H9 (cell line): ENCODE measurements at regions not wholly inside any gene's neighbourhood (a gene's known extent, or its start where the extent isn't known, plus 50 kb on each side); places are given as distances from the start of the nearest gene placed in this dataset.

Experiments
- DNase-seq: peaks from one replicate; pipeline ENCODE4 v3.0.0-alpha.2; 2017
- H2AFZ ChIP-seq: one replicate; pipeline ENCODE4 v1.6.1; 2013; ENCODE audit warnings: mild to moderate bottlenecking, low read length, control low read depth, moderate library complexity
- H2AK5ac ChIP-seq: 2 replicates; pipeline ENCODE4 v1.6.1; 2013; ENCODE audit warnings: low read length, control low read depth, mixed read lengths; ENCODE audit not compliant: insufficient read length
- H2BK120ac ChIP-seq: one replicate; pipeline ENCODE4 v1.6.1; 2013; ENCODE audit warnings: low read depth, mild to moderate bottlenecking, low read length, control low read depth, inconsistent platforms; ENCODE audit not compliant: poor library complexity, severe bottlenecking
- H2BK12ac ChIP-seq: 2 replicates; pipeline ENCODE4 v1.6.1; 2013; ENCODE audit warnings: low read length, control low read depth, mixed read lengths, low read depth; ENCODE audit not compliant: insufficient read length
- H2BK15ac ChIP-seq: 2 replicates; pipeline ENCODE4 v1.6.1; 2013; ENCODE audit warnings: low read depth, low read length, control low read depth
- H2BK20ac ChIP-seq: one replicate; pipeline ENCODE4 v1.6.1; 2013; ENCODE audit warnings: low read depth, mild to moderate bottlenecking, low read length, control low read depth, inconsistent platforms; ENCODE audit not compliant: poor library complexity, severe bottlenecking
- H2BK5ac ChIP-seq: 2 replicates; pipeline ENCODE4 v1.6.1; 2013; ENCODE audit warnings: low read length, control low read depth, mixed read lengths; ENCODE audit not compliant: insufficient read length
- H3K14ac ChIP-seq: 2 replicates; pipeline ENCODE4 v1.6.1; 2013; ENCODE audit warnings: low read length, control low read depth; ENCODE audit not compliant: insufficient read depth
- H3K18ac ChIP-seq: 2 replicates; pipeline ENCODE4 v1.6.1; 2013; ENCODE audit warnings: low read depth, mild to moderate bottlenecking, mixed read lengths, low read length, control low read depth; ENCODE audit not compliant: insufficient read length
- H3K23ac ChIP-seq: 2 replicates; pipeline ENCODE4 v1.6.1; 2013; ENCODE audit warnings: low read length, control low read depth, mixed read lengths, low read depth; ENCODE audit not compliant: insufficient read length
- H3K23me2 ChIP-seq: 2 replicates; pipeline ENCODE4 v1.6.1; 2013; ENCODE audit warnings: low read depth, mild to moderate bottlenecking, mixed read lengths, low read length, control low read depth; ENCODE audit not compliant: insufficient read length, poor library complexity, severe bottlenecking
- H3K27ac ChIP-seq: 2 replicates; pipeline ENCODE4 v1.5.1; 2013; ENCODE audit warnings: low read length, control low read depth, mixed read lengths, low read depth; ENCODE audit not compliant: insufficient read length
- H3K27me3 ChIP-seq: 2 replicates; pipeline ENCODE4 v1.6.1; 2013; ENCODE audit warnings: low read length, control low read depth, inconsistent platforms; ENCODE audit not compliant: insufficient read depth
- H3K4ac ChIP-seq: 2 replicates; pipeline ENCODE4 v1.6.1; 2013; ENCODE audit warnings: low read depth, mild to moderate bottlenecking, control low read depth, inconsistent platforms, low read length, moderate library complexity
- H3K4me1 ChIP-seq: 2 replicates; pipeline ENCODE4 v1.6.1; 2013; ENCODE audit warnings: low read length, control low read depth, inconsistent platforms; ENCODE audit not compliant: insufficient read depth
- H3K4me2 ChIP-seq: 2 replicates; pipeline ENCODE4 v1.6.1; 2013; ENCODE audit warnings: low read length, control low read depth, mixed read lengths; ENCODE audit not compliant: insufficient read length, insufficient read depth
- H3K56ac ChIP-seq: 2 replicates; pipeline ENCODE4 v1.6.1; 2013; ENCODE audit warnings: low read depth, mild to moderate bottlenecking, mixed read lengths, low read length, control low read depth; ENCODE audit not compliant: insufficient read length
- H3K79me1 ChIP-seq: 2 replicates; pipeline ENCODE4 v1.6.1; 2013; ENCODE audit warnings: low read depth, mild to moderate bottlenecking, moderate library complexity, low read length, control low read depth, inconsistent platforms; ENCODE audit not compliant: insufficient read depth, poor library complexity, severe bottlenecking
- H3K79me2 ChIP-seq: 2 replicates; pipeline ENCODE4 v1.6.1; 2013; ENCODE audit warnings: low read length, control low read depth, inconsistent platforms; ENCODE audit not compliant: insufficient read depth
- H3K9ac ChIP-seq: 2 replicates; pipeline ENCODE4 v1.6.1; 2013; ENCODE audit warnings: low read length, control low read depth, mixed read lengths; ENCODE audit not compliant: insufficient read length; ENCODE audit errors: extremely low read depth
- H3K9me3 ChIP-seq: one replicate; pipeline ENCODE4 v1.6.1; 2013; ENCODE audit warnings: low read depth, low read length, inconsistent platforms; ENCODE audit not compliant: control insufficient read depth
- H3T11ph ChIP-seq: one replicate; pipeline ENCODE4 v1.6.1; 2013; ENCODE audit warnings: mild to moderate bottlenecking, low read length, control low read depth, inconsistent platforms
- H4K20me1 ChIP-seq: one replicate; pipeline ENCODE4 v1.6.1; 2013; ENCODE audit not compliant: control insufficient read depth, insufficient read length, insufficient read depth
- H4K5ac ChIP-seq: 2 replicates; pipeline ENCODE4 v1.6.1; 2013; ENCODE audit warnings: low read depth, mild to moderate bottlenecking, mixed read lengths, low read length, control low read depth; ENCODE audit not compliant: insufficient read length
- H4K8ac ChIP-seq: replicated peaks from 2 replicates; pipeline ENCODE4 v1.6.1; 2013; ENCODE audit warnings: low read length, control low read depth, mixed read lengths, low read depth; ENCODE audit not compliant: insufficient read length
- H4K91ac ChIP-seq: 2 replicates; pipeline ENCODE4 v1.6.1; 2013; ENCODE audit warnings: low read depth, mild to moderate bottlenecking, moderate library complexity, mixed read lengths, low read length, control low read depth; ENCODE audit not compliant: insufficient read length
- H3K27ac Mint-ChIP-seq, 3 experiments: 2 replicates in 2 of 3; 3 replicates in 1 of 3; pipeline ENCODE4 v1.8.0; 2020 to 2021; ENCODE audit warnings: mixed read lengths in 3 of 3, mild to moderate bottlenecking in 1 of 3, moderate library complexity in 1 of 3
- H3K27me3 Mint-ChIP-seq: 2 replicates; pipeline ENCODE4 v1.8.0; 2021; ENCODE audit warnings: low read depth, mild to moderate bottlenecking, moderate library complexity, mixed read lengths
- H3K36me3 Mint-ChIP-seq, 3 experiments: 2 replicates in 2 of 3; 3 replicates in 1 of 3; pipeline ENCODE4 v1.8.0; 2020 to 2021; ENCODE audit warnings: low read depth in 3 of 3, mixed read lengths in 3 of 3; ENCODE audit not compliant: insufficient read depth in 1 of 3
- H3K4me1 Mint-ChIP-seq, 2 experiments: 2 replicates each; pipeline ENCODE4 v1.8.0; 2020; ENCODE audit warnings: mixed read lengths in 2 of 2
- H3K4me3 Mint-ChIP-seq, 2 experiments: 2 replicates in 1 of 2; 3 replicates in 1 of 2; pipeline ENCODE4 v1.8.0; 2020 to 2021; ENCODE audit warnings: mild to moderate bottlenecking in 2 of 2, mixed read lengths in 2 of 2, moderate library complexity in 1 of 2
- H3K9me3 Mint-ChIP-seq, 2 experiments: 2 replicates in 1 of 2; 3 replicates in 1 of 2; pipeline ENCODE4 v1.8.0; 2020; ENCODE audit warnings: mild to moderate bottlenecking in 2 of 2, mixed read lengths in 2 of 2, moderate library complexity in 1 of 2
- WGBS: extraction: QIAGEN DNeasy Blood & Tissue Kit; methylation state at CpG from one replicate; pipeline ENCODE4 v1.1.7; 2013; ENCODE audit warnings: missing lambda C conversion rate, low lambda C conversion rate, mixed read lengths; ENCODE audit not compliant: insufficient read length; ENCODE audit errors: extremely low coverage; 5-methylcytosine and 5-hydroxymethylcytosine counted together
- TF ChIP-seq, protein P1 (sequence below): fragments of 200-600 bp; sonication (generic); conservative IDR thresholded peaks from 3 replicates; pipeline ENCODE4 v1.8.0; 2021; ENCODE audit warnings: antibody characterized with exemption, mild to moderate bottlenecking

DNA sequence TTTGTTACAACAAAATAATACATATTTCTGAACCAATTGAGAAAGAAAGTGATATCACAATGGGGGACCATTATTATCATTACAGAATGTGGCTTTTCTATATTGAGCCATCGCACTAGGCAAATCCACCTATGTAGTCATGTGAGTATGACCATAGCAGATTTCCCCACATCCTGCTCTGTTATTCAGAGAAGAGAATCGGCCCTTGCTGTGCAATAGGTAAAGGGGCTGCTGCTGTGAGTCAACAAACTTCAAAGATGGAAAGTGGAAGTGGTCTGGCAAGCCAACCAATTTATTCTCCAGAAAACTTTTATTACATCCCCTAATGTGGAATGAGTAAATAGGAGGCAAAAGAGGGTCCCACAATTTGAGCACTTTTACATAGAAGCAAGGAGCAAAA lies 573.4 kb downstream of the ETV1 start:
- Histone ChIP-seq H3K14ac (no peak overlapping the region), H3K9ac (no peak overlapping the region), H3K79me1 (no peaks in the 10 kb centered on the region), H2AFZ (no peak overlapping the region), H2AK5ac (no peak overlapping the region), H2BK15ac (no peak overlapping the region), H2BK20ac (no peak overlapping the region), H4K20me1 (no peaks in the 10 kb centered on the region), H3K27me3 (no peaks in the 10 kb centered on the region), H2BK5ac (no peak overlapping the region), H4K5ac (no peak overlapping the region), H3K4me1 (no peaks in the 10 kb centered on the region), H3K79me2 (no peaks in the 10 kb centered on the region), H3K23me2 (no peaks in the 10 kb centered on the region), H3K9me3 (no peaks in the 10 kb centered on the region), H4K8ac (no peak overlapping the region), H2BK120ac (no peak overlapping the region), H2BK12ac (no peak overlapping the region), H3K27ac (no peak overlapping the region), H4K91ac (no peak overlapping the region), H3K56ac (no peak overlapping the region), H3K23ac (no peak overlapping the region), H3T11ph (no peak overlapping the region), H3K4me2 (no peak overlapping the region), H3K18ac (no peak overlapping the region), H3K4ac (no peak overlapping the region)
- no peak for DNase-seq
- no peak overlapping the region for H3K4me3 Mint-ChIP-seq
- TF ChIP-seq, protein P1, sequence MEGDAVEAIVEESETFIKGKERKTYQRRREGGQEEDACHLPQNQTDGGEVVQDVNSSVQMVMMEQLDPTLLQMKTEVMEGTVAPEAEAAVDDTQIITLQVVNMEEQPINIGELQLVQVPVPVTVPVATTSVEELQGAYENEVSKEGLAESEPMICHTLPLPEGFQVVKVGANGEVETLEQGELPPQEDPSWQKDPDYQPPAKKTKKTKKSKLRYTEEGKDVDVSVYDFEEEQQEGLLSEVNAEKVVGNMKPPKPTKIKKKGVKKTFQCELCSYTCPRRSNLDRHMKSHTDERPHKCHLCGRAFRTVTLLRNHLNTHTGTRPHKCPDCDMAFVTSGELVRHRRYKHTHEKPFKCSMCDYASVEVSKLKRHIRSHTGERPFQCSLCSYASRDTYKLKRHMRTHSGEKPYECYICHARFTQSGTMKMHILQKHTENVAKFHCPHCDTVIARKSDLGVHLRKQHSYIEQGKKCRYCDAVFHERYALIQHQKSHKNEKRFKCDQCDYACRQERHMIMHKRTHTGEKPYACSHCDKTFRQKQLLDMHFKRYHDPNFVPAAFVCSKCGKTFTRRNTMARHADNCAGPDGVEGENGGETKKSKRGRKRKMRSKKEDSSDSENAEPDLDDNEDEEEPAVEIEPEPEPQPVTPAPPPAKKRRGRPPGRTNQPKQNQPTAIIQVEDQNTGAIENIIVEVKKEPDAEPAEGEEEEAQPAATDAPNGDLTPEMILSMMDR: no peak
- H3K36me3 Mint-ChIP-seq: peaks cover 2 to 11% (median 7%) of the 10 kb centered on the region in 3 experiments; a peak in 5 of 7 replicates
- no peaks in the 10 kb centered on the region for H3K27me3 Mint-ChIP-seq
- no CpG with 5 or more reads among the region's 2 CpGs for WGBS
- no peaks in the 10 kb centered on the region for H3K4me1 Mint-ChIP-seq
- H3K9me3 Mint-ChIP-seq: peaks cover 2 to 7% of the 10 kb centered on the region in 2 experiments; a peak in 3 of 5 replicates
- H3K27ac Mint-ChIP-seq: no peak overlapping the region; a peak in 1 of 7 replicates
